Activated B cell treated with CpG ODN at 0.5 μM for 24 hours (primary cell): ENCODE measurements at regions not wholly inside any gene's neighbourhood (a gene's known extent, or its start where the extent isn't known, plus 50 kb on each side); places are given as distances from the start of the nearest gene placed in this dataset.

Experiments used
- ATAC-seq: fragments of 200-7000 bp; cut with Tn5 transposase; one replicate; pipeline ENCODE4 v1.10.0; 2021; ENCODE audit warnings: low read depth, mild to moderate bottlenecking, moderate library complexity
- CTCF ChIA-PET: fragments of 350-600 bp; sonication (Branson Sonifier 250); formaldehyde crosslinking; loops from one replicate; lab custom pipeline; 2021; ENCODE audit warnings: antibody characterized with exemption; lab: Charles Lee
- POLR2A ChIA-PET: fragments of 350-600 bp; sonication (Branson Sonifier 250); formaldehyde crosslinking; loops from one replicate; lab custom pipeline; 2021; ENCODE audit warnings: antibody characterized with exemption; lab: Charles Lee
- DNase-seq: peaks from one replicate; pipeline ENCODE4 v3.0.0; 2022
- H3K27ac Mint-ChIP-seq: one replicate; pipeline ENCODE4 v1.8.0; 2020; ENCODE audit warnings: mixed read lengths
- H3K27me3 Mint-ChIP-seq: one replicate; pipeline ENCODE4 v1.8.0; 2021; ENCODE audit warnings: mixed read lengths
- H3K36me3 Mint-ChIP-seq: one replicate; pipeline ENCODE4 v1.8.0; 2021; ENCODE audit warnings: low read depth, mixed read lengths
- H3K4me1 Mint-ChIP-seq: one replicate; pipeline ENCODE4 v1.8.0; 2021; ENCODE audit warnings: mixed read lengths
- H3K4me3 Mint-ChIP-seq: one replicate; pipeline ENCODE4 v1.8.0; 2020; ENCODE audit warnings: mild to moderate bottlenecking, mixed read lengths
- H3K9me3 Mint-ChIP-seq: one replicate; pipeline ENCODE4 v1.8.0; 2020; ENCODE audit warnings: mixed read lengths
- CTCF ChIP-seq: fragments of 200-600 bp; IDR thresholded peaks from one replicate; pipeline ENCODE4 v1.8.0; 2022; ENCODE audit warnings: antibody characterized with exemption, mild to moderate bottlenecking
- intact Hi-C: fragments of 100-400 bp; cut with micrococcal nuclease; formaldehyde crosslinking; loops from one replicate; pipeline ENCODE4 v1.15.1; 2024

- ATAC-seq, result no peak
- ChIA-PET CTCF (no interaction called here), POLR2A (no interaction called here)
- TF ChIP-seq CTCF, result no peak
- H3K4me1 Mint-ChIP-seq, result no peaks in the 10 kb centered on the region
- no peak overlapping the region for H3K4me3 Mint-ChIP-seq
- H3K9me3 Mint-ChIP-seq, result peaks cover 3% of the 10 kb centered on the region
- H3K36me3 Mint-ChIP-seq, result no peaks in the 10 kb centered on the region
- intact Hi-C loops, result no loop called here
- no peak for DNase-seq
- H3K27me3 Mint-ChIP-seq, result no peaks in the 10 kb centered on the region
- no peak overlapping the region for H3K27ac Mint-ChIP-seq
Observed at GRCh38 chr1:98367426-98367825, 294.1 kb upstream of the SNX7 start.

- Mint-ChIP-seq H3K27ac (no peak overlapping the region), H3K36me3 (no peaks in the 10 kb centered on the region), H3K27me3 (no peaks in the 10 kb centered on the region), H3K4me1 (no peaks in the 10 kb centered on the region), H3K4me3 (no peak overlapping the region), H3K9me3 (peaks cover 3% of the 10 kb centered on the region)
- DNase-seq, result no peak
- ATAC-seq, result no peak
- CTCF ChIA-PET, result no interaction called here
- no peak for TF ChIP-seq CTCF
- intact Hi-C loops, result no loop called here
- POLR2A ChIA-PET, result no interaction called here
Observed at GRCh38 chr1:98366343-98366742, 295.2 kb upstream of the SNX7 start.

- intact Hi-C loops, result no loop called here
- Mint-ChIP-seq H3K36me3 (no peaks in the 10 kb centered on the region), H3K27ac (no peak overlapping the region), H3K9me3 (peaks cover 3% of the 10 kb centered on the region), H3K4me3 (no peak overlapping the region), H3K27me3 (no peaks in the 10 kb centered on the region), H3K4me1 (no peaks in the 10 kb centered on the region)
- POLR2A ChIA-PET, result no interaction called here
- ATAC-seq (no peak), DNase-seq (no peak)
- CTCF ChIA-PET, result no interaction called here
- TF ChIP-seq CTCF, result no peak
Observed at GRCh38 chr1:98364544-98364943, 297.0 kb upstream of the SNX7 start.

- intact Hi-C loops, result no loop called here
- DNase-seq, result no peak
- Mint-ChIP-seq H3K36me3 (no peaks in the 10 kb centered on the region), H3K27ac (no peak overlapping the region), H3K9me3 (peaks cover 3% of the 10 kb centered on the region), H3K27me3 (no peaks in the 10 kb centered on the region), H3K4me1 (no peaks in the 10 kb centered on the region), H3K4me3 (no peak overlapping the region)
- CTCF ChIA-PET, result no interaction called here
- POLR2A ChIA-PET, result no interaction called here
- no peak for TF ChIP-seq CTCF
- ATAC-seq, result no peak
Observed at GRCh38 chr1:98360864-98361263, 300.7 kb upstream of the SNX7 start.

GRCh38 chr1:98355656-98356383, 305.7 kb upstream of the SNX7 start:
- no peak overlapping the region for H3K4me3 Mint-ChIP-seq
- intact Hi-C loops, result no loop called here
- H3K27ac Mint-ChIP-seq, result no peak overlapping the region
- ChIA-PET POLR2A (no interaction called here), CTCF (no interaction called here)
- H3K4me1 Mint-ChIP-seq, result no peaks in the 10 kb centered on the region
- H3K9me3 Mint-ChIP-seq, result no peaks in the 10 kb centered on the region
- no peaks in the 10 kb centered on the region for H3K36me3 Mint-ChIP-seq
- ATAC-seq, result no peak
- no peak for TF ChIP-seq CTCF
- DNase-seq, result no peak
- H3K27me3 Mint-ChIP-seq, result no peaks in the 10 kb centered on the region
